ENCODE measurements at regions not wholly inside any gene's neighbourhood (a gene's known extent, or its start where the extent isn't known, plus 50 kb on each side); places are given as distances from the start of the nearest gene placed in this dataset.

- Mint-ChIP-seq H3K36me3 (ENCODE audit: insufficient read depth) (no peaks in the 10 kb centered on the region), H3K27me3 (no peaks in the 10 kb centered on the region), H3K4me3 (ENCODE audit: low read depth) (no peak overlapping the region), H3K4me1 (ENCODE audit: low read depth) (no peaks in the 10 kb centered on the region), H3K9me3 (ENCODE audit: low read depth) (peaks cover 14% of the 10 kb centered on the region), H3K27ac (no peak overlapping the region)
- no peak for DNase-seq (ENCODE audit: low spot score, unreplicated experiment)
- no peak for TF ChIP-seq CTCF (IDR thresholded peaks at IDR 0.05; ENCODE audit: unreplicated experiment)
Observed at GRCh38 chr9:115313545-115313944, 195.6 kb upstream of the TNC start.

GRCh38 chr9:115326461-115326860 lies 208.5 kb upstream of the TNC start:
- DNase-seq (ENCODE audit: low spot score, unreplicated experiment): no peak
- H3K9me3 Mint-ChIP-seq (ENCODE audit: low read depth): no peaks in the 10 kb centered on the region

GRCh38 chr9:115327436-115328122 lies 209.6 kb upstream of the TNC start:
- H3K4me1 Mint-ChIP-seq (ENCODE audit: low read depth): peaks cover 10% of the 10 kb centered on the region
- no peaks in the 10 kb centered on the region for H3K9me3 Mint-ChIP-seq (ENCODE audit: low read depth)
- no peaks in the 10 kb centered on the region for H3K27me3 Mint-ChIP-seq
- H3K4me3 Mint-ChIP-seq (ENCODE audit: low read depth): no peak overlapping the region
- DNase-seq (ENCODE audit: low spot score, unreplicated experiment): no peak
- no peak overlapping the region for H3K27ac Mint-ChIP-seq
- TF ChIP-seq CTCF (IDR thresholded peaks at IDR 0.05; ENCODE audit: unreplicated experiment): no peak
- H3K36me3 Mint-ChIP-seq (ENCODE audit: insufficient read depth): no peaks in the 10 kb centered on the region

More at GRCh38 chr9:115326461-115326860, 208.5 kb upstream of the TNC start:
- Mint-ChIP-seq H3K4me3 (ENCODE audit: low read depth) (no peak overlapping the region), H3K36me3 (ENCODE audit: insufficient read depth) (no peaks in the 10 kb centered on the region), H3K4me1 (ENCODE audit: low read depth) (peaks cover 10% of the 10 kb centered on the region), H3K27ac (no peak overlapping the region), H3K27me3 (no peaks in the 10 kb centered on the region)
- no peak for TF ChIP-seq CTCF (IDR thresholded peaks at IDR 0.05; ENCODE audit: unreplicated experiment)

- no peak for TF ChIP-seq CTCF (IDR thresholded peaks at IDR 0.05; ENCODE audit: unreplicated experiment)
- no peaks in the 10 kb centered on the region for H3K36me3 Mint-ChIP-seq (ENCODE audit: insufficient read depth)
- no peak for DNase-seq (ENCODE audit: low spot score, unreplicated experiment)
- H3K4me1 Mint-ChIP-seq (ENCODE audit: low read depth): peaks cover 10% of the 10 kb centered on the region
- H3K27ac Mint-ChIP-seq: no peak overlapping the region
- H3K4me3 Mint-ChIP-seq (ENCODE audit: low read depth): no peak overlapping the region
- H3K9me3 Mint-ChIP-seq (ENCODE audit: low read depth): no peaks in the 10 kb centered on the region
- H3K27me3 Mint-ChIP-seq: peaks cover 2% of the 10 kb centered on the region
Observed at GRCh38 chr9:115328228-115328627, 210.3 kb upstream of the TNC start.

GRCh38 chr9:115328677-115329076 lies 210.7 kb upstream of the TNC start:
- Mint-ChIP-seq H3K4me1 (ENCODE audit: low read depth) (peaks cover 10% of the 10 kb centered on the region), H3K9me3 (ENCODE audit: low read depth) (no peaks in the 10 kb centered on the region), H3K27ac (no peak overlapping the region), H3K27me3 (peaks cover 3% of the 10 kb centered on the region), H3K4me3 (ENCODE audit: low read depth) (no peak overlapping the region), H3K36me3 (ENCODE audit: insufficient read depth) (no peaks in the 10 kb centered on the region)
- TF ChIP-seq CTCF (IDR thresholded peaks at IDR 0.05; ENCODE audit: unreplicated experiment): no peak
- no peak for DNase-seq (ENCODE audit: low spot score, unreplicated experiment)
